Left ventricle myocardium inferior (tissue), 1 donor: ENCODE measurements at regions not wholly inside any gene's neighbourhood (a gene's known extent, or its start where the extent isn't known, plus 50 kb on each side); places are given as distances from the start of the nearest gene placed in this dataset.

ENCODE experiments used
- DNase-seq: peaks from one replicate; pipeline ENCODE4 v3.0.0-alpha.2; 2020
- H3K27ac ChIP-seq: fragments of 200-600 bp; replicated peaks from 2 replicates; pipeline ENCODE4 v1.8.0; 2021
- H3K27me3 ChIP-seq: fragments of 200-600 bp; 2 replicates; pipeline ENCODE4 v1.8.0; 2021; ENCODE audit warnings: low read depth
- H3K36me3 ChIP-seq: fragments of 200-600 bp; 2 replicates; pipeline ENCODE4 v1.8.0; 2021
- H3K4me1 ChIP-seq: fragments of 200-600 bp; 2 replicates; pipeline ENCODE4 v1.8.0; 2021
- H3K4me3 ChIP-seq: fragments of 200-600 bp; 2 replicates; pipeline ENCODE4 v1.8.0; 2021; ENCODE audit warnings: mild to moderate bottlenecking, moderate library complexity
- H3K9me3 ChIP-seq: fragments of 200-600 bp; replicated peaks from 2 replicates; pipeline ENCODE4 v1.8.0; 2021
- CTCF ChIP-seq: fragments of 200-600 bp; IDR thresholded peaks from 2 replicates; pipeline ENCODE4 v1.8.0; 2021; ENCODE audit warnings: antibody characterized with exemption, mild to moderate bottlenecking, borderline replicate concordance
- intact Hi-C: fragments of 100-400 bp; cut with micrococcal nuclease; formaldehyde crosslinking; loops from one replicate; pipeline ENCODE4 v1.11.0; 2022
- donor health status: DM: no; HTN: yes; CAD: no; lungs with severe emphysema.

- no peaks in the 10 kb centered on the region for H3K27me3 ChIP-seq
- no peak for DNase-seq
- H3K9me3 ChIP-seq: no peaks in the 10 kb centered on the region
- no peak for TF ChIP-seq CTCF
- intact Hi-C loops: no loop called here
- no peak overlapping the region for H3K27ac ChIP-seq
- peaks cover under 1% of the 10 kb centered on the region for H3K4me1 ChIP-seq
- H3K4me3 ChIP-seq: no peak overlapping the region
- H3K36me3 ChIP-seq: no peaks in the 10 kb centered on the region
Observed at GRCh38 chr6:134734312-134734869, 215.5 kb downstream of the ALDH8A1 start.

GRCh38 chr6:134733801-134734200 is 216.1 kb downstream of the ALDH8A1 start:
- no peak for DNase-seq
- H3K4me1 ChIP-seq: no peaks in the 10 kb centered on the region
- no peaks in the 10 kb centered on the region for H3K36me3 ChIP-seq
- intact Hi-C loops: no loop called here
- no peak overlapping the region for H3K27ac ChIP-seq
- no peak overlapping the region for H3K4me3 ChIP-seq
- H3K27me3 ChIP-seq: no peaks in the 10 kb centered on the region
- TF ChIP-seq CTCF: no peak
- no peaks in the 10 kb centered on the region for H3K9me3 ChIP-seq

DNA sequence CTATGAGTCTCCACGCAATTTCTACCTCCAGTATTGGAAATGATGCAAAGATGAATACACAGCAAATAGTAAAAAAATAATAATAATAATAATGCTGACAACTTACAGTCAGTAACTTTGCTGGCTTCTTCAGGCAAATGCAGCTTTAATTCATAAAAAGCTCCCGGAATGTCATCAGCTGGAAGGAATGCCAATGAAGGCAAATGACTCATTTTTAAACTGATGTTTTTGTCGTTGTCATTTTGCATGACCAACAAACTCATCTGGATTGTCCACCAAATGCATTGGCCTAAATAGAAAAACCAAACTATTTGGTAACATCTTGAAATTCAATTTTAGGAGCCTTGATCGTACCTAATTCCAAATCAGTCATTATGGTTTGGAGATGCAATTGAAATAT is 217.1 kb downstream of the ALDH8A1 start:
- Histone ChIP-seq H3K27me3 (no peaks in the 10 kb centered on the region), H3K4me1 (no peaks in the 10 kb centered on the region), H3K27ac (no peak overlapping the region), H3K9me3 (no peaks in the 10 kb centered on the region), H3K36me3 (no peaks in the 10 kb centered on the region), H3K4me3 (no peak overlapping the region)
- DNase-seq: no peak
- intact Hi-C loops: no loop called here
- TF ChIP-seq CTCF: no peak

- no peak for DNase-seq
- no peak for TF ChIP-seq CTCF
- Histone ChIP-seq H3K4me3 (no peak overlapping the region), H3K36me3 (no peaks in the 10 kb centered on the region), H3K27me3 (no peaks in the 10 kb centered on the region), H3K9me3 (no peaks in the 10 kb centered on the region), H3K4me1 (no peaks in the 10 kb centered on the region), H3K27ac (no peak overlapping the region)
- intact Hi-C loops: no loop called here
Observed at GRCh38 chr6:134731615-134732014, 218.3 kb downstream of the ALDH8A1 start.

DNA sequence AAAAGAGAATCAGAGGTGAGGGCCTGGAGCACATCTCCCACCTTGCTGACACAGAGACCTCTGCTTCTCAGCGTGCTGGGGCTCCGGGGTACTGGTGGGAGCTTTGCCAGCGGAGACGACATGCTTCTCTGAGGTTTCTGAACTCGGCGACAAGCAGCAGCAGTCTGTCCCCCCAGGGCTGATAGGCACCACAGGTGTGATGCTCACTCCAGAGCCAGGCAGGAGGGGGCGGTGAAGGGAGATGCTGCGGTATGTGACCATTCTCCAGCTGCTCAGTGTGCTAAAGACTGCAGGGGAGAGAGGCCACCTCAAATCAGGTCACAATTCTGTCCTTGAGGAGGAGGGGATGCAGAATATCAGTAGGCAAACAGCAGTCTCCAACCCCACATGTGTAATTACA is 219.9 kb downstream of the ALDH8A1 start:
- Histone ChIP-seq H3K36me3 (no peaks in the 10 kb centered on the region), H3K4me3 (no peak overlapping the region), H3K4me1 (peaks cover 6% of the 10 kb centered on the region), H3K27ac (no peak overlapping the region), H3K9me3 (no peaks in the 10 kb centered on the region), H3K27me3 (no peaks in the 10 kb centered on the region)
- DNase-seq: no peak
- intact Hi-C loops: no loop called here
- TF ChIP-seq CTCF: no peak

DNA sequence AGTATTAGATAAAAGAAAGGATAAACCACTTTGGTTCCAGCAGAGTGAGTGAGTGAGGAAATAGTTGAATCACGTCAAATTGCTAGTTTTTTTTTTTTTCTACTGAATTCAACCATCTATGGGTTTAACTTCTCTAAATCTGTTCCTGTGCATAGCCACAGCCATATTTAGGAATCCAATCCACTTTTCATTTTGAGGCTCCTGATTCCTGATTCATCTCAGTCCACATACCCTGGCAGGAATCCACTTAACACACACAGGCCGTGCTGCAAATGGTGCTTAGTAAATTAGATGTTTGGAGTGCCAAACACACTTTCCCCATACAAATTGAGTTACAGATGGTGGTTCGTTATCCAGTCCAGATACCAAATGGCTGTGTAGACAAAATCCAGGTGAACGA is 220.3 kb downstream of the ALDH8A1 start:
- H3K4me3 ChIP-seq: no peak overlapping the region
- no peak overlapping the region for H3K27ac ChIP-seq
- DNase-seq: no peak
- no peaks in the 10 kb centered on the region for H3K36me3 ChIP-seq
- no peak for TF ChIP-seq CTCF
- peaks cover 11% of the 10 kb centered on the region for H3K4me1 ChIP-seq
- H3K9me3 ChIP-seq: no peaks in the 10 kb centered on the region
- H3K27me3 ChIP-seq: no peaks in the 10 kb centered on the region
- intact Hi-C loops: no loop called here
